ENCODE measurements at regions not wholly inside any gene's neighbourhood (a gene's known extent, or its start where the extent isn't known, plus 50 kb on each side); places are given as distances from the start of the nearest gene placed in this dataset.

DNA sequence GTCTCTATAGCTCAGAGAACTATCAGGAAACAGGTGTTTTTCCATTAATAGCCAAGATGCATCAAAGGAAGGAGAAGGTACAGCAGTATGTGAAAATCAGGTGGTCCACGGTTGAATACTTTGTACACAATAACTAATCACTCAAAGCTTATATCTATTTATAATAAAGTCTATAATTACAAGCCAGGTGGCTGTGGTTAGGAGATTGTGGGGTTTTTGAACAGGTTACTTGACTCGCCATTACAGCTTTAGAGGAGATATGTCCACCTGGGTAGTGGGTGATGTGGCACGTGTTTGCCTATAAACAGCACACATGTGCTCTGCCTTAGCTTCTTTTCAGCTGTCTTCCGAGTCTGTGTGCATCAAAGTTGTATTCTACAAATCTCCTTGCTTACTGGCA, 892.2 kb upstream of the ZEB2 start:
- TF ChIP-seq, protein P1, sequence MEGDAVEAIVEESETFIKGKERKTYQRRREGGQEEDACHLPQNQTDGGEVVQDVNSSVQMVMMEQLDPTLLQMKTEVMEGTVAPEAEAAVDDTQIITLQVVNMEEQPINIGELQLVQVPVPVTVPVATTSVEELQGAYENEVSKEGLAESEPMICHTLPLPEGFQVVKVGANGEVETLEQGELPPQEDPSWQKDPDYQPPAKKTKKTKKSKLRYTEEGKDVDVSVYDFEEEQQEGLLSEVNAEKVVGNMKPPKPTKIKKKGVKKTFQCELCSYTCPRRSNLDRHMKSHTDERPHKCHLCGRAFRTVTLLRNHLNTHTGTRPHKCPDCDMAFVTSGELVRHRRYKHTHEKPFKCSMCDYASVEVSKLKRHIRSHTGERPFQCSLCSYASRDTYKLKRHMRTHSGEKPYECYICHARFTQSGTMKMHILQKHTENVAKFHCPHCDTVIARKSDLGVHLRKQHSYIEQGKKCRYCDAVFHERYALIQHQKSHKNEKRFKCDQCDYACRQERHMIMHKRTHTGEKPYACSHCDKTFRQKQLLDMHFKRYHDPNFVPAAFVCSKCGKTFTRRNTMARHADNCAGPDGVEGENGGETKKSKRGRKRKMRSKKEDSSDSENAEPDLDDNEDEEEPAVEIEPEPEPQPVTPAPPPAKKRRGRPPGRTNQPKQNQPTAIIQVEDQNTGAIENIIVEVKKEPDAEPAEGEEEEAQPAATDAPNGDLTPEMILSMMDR (conservative IDR thresholded peaks at IDR 0.05; ENCODE audit: low read length): no peak
- no peak for DNase-seq (ENCODE audit: low read depth)
- H3K4me3 ChIP-seq (ENCODE audit: low read length): no peak overlapping the region

DNA sequence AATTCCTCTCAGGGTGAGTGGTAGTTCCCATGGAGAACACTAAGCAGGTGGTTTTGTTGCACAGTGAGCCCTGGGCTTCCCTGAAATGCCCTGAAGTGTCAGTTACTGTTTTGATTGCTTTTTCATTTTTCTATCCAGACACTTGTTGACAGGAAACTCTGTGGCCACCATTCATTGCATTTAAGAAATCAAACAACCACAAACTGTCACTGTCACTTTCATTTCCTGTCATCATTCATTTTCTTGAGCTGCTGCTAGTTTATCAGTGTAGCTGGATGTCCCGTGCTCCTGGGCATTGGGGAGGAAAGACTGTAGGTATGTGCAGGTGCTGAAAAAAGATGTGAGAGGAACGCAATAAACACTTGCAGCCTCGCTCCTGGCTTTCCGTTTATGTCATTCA, 891.6 kb upstream of the ZEB2 start:
- TF ChIP-seq, protein P1 (conservative IDR thresholded peaks at IDR 0.05; ENCODE audit: low read length): no peak
- no peak overlapping the region for H3K4me3 ChIP-seq (ENCODE audit: low read length)
- DNase-seq (ENCODE audit: low read depth): no peak

DNA sequence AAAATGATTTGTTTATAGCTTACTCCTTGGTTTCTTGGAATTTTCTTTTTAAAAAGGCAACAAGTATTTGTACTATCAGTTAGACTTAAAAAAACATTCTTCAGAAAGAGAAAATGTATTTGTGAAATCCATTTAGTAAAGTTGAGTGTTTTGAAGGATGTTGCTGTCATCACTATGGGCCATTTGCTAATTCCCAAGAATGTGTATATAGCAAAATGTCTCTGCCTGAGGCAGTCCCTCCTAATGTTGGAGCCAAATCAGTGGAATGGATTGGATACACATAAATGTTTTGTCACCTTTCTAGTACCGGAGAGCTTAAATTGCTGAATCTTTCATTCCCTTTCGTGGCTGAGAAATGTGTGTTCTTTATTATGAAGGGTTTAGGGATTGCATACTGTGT, 890.2 kb upstream of the ZEB2 start:
- DNase-seq (ENCODE audit: low read depth): peak; percentile 37
- TF ChIP-seq, protein P1 (conservative IDR thresholded peaks at IDR 0.05; ENCODE audit: low read length): no peak

DNA sequence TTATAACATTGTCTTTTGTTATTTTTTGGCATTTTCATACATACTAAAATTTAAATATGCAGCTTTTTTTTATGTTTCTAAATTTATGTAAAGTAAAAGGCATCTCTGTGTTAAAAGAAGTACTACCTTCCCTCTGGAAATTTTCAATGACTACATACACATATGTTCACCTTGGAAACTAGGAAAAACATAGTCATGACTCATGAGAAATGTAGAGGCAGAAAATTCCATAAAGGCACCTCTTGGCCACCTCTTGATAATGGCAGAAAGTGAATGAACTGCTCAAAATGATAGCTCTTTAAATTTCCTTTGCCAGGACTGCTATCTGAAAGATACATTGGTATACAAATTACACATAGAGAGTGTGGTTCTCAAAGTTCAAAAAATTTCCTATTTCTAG, 889.1 kb upstream of the ZEB2 start:
- TF ChIP-seq, protein P1 (conservative IDR thresholded peaks at IDR 0.05; ENCODE audit: low read length): no peak
- no peak overlapping the region for H3K4me3 ChIP-seq (ENCODE audit: low read length)
- DNase-seq (ENCODE audit: low read depth): no peak

More for the DNA sequence above, 890.2 kb upstream of the ZEB2 start:
- no peak overlapping the region for H3K4me3 ChIP-seq (ENCODE audit: low read length)

DNA sequence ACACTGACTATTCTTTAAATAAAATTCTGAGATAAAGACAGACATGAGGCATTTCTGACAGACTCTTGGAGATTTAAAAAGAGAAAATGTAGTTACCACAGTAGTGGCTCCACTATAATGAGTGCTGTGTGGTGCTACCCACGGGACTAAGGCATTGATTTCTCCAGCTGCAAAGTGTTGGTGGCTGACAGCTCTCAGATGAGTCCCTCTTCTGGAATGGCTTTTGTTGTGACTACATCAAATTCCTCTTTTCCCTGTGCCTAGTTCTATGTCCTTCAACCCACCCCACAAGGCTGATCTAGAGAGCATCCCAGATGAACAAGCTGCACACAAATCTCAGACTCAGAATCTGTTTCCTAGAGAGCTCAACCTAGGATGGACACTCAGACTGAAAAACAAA, 884.8 kb upstream of the ZEB2 start:
- H3K4me3 ChIP-seq (ENCODE audit: low read length): no peak overlapping the region
- peak; percentile 42 for DNase-seq (ENCODE audit: low read depth)
- TF ChIP-seq, protein P1 (conservative IDR thresholded peaks at IDR 0.05; ENCODE audit: low read length): no peak

DNA sequence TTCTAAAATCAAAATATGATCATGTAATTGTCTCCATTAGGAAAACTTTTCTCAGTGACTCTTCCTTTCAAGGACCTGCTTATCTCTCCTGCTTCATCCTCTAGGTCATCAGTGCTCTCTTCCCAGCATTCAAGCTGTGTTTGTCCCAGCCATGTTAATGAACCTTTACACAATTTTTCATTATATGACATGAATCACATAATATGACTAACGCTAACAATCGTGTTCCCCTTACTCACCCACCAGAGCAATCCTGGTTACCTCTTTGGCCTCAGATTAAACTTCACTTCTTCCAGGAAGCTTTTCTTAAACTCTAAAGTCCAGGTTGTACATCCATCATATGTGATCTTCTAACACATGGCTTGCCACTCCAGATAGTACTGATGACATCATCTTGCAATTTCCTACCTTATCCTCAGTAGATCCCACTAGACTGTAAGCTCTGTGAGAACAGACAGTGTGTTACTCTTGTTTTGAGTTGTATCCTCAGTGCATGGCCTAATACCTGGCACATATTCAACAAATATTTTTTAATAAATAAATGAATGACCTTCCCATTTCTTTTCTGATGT, 882.9 kb upstream of the ZEB2 start:
- DNase-seq (ENCODE audit: low read depth): no peak
- no peak overlapping the region for H3K4me3 ChIP-seq (ENCODE audit: low read length)
- TF ChIP-seq, protein P1 (conservative IDR thresholded peaks at IDR 0.05; ENCODE audit: low read length): no peak

DNA sequence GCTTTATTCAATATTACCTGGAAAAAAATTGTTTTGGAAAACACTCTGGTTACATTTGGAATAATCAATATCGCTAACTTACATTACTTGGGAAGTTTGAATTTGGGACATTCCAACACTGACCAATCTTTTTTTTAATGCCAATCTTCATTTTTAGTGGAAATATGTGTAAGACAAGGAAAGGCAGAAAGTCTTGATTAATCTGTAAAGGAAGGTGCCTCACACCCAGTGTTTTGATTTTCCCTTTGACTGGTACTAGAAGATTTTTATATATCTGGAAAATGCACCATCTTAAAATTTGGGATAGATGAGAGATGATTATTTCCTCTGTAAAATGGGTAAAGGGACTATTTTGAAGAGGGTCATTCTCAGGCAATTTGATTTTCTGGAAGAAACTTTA, 879.2 kb upstream of the ZEB2 start:
- TF ChIP-seq, protein P1 (conservative IDR thresholded peaks at IDR 0.05; ENCODE audit: low read length): no peak
- no peak for DNase-seq (ENCODE audit: low read depth)
- no peak overlapping the region for H3K4me3 ChIP-seq (ENCODE audit: low read length)
